Peyer's patch (tissue), 4 donors: ENCODE measurements at regions not wholly inside any gene's neighbourhood (a gene's known extent, or its start where the extent isn't known, plus 50 kb on each side); places are given as distances from the start of the nearest gene placed in this dataset.

Experiments
- DNase-seq, 3 donors: peaks; one replicate each; pipeline ENCODE4 v3.0.0-alpha.2; 2017 to 2019
- H3K27ac ChIP-seq, 4 donors: fragments of 200-600 bp; sonication (generic); one replicate each; pipeline ENCODE4 v1.5.1; 2016 to 2019
- H3K27me3 ChIP-seq, 2 donors: fragments of 200-600 bp; sonication (generic); one replicate each; pipeline ENCODE4 v1.5.1; 2019
- H3K36me3 ChIP-seq, 3 donors: fragments of 200-600 bp; sonication (generic); one replicate each; pipeline ENCODE4 v1.5.1; 2016 to 2019
- H3K4me1 ChIP-seq, 4 donors: fragments of 200-600 bp; sonication (generic); one replicate each; pipeline ENCODE4 v1.5.1; 2016 to 2019
- H3K4me3 ChIP-seq, 4 donors: fragments of 200-600 bp; sonication (generic); 1 replicate in 3 of 4; 2 replicates in 1 of 4; pipeline ENCODE4 v1.5.1; 2016 to 2019; ENCODE audit warnings: mild to moderate bottlenecking in 1 of 4
- H3K9me3 ChIP-seq, 4 donors: fragments of 200-600 bp; sonication (generic); one replicate each; pipeline ENCODE4 v1.5.1; 2016 to 2019; ENCODE audit warnings: mild to moderate bottlenecking in 1 of 4
- POLR2A ChIP-seq, 2 donors: fragments of 450-650 bp; IDR thresholded peaks; one replicate each; pipeline ENCODE4 v1.5.1; 2017; ENCODE audit warnings: antibody characterized with exemption in 2 of 2, mild to moderate bottlenecking in 2 of 2, moderate library complexity in 2 of 2
- TF ChIP-seq, protein P1 (sequence below), 6 experiments: fragments of 450-650 bp in 4 of 6; fragments of 200-600 bp in 2 of 6; sonication (generic) in 1 of 6; IDR thresholded peaks; one replicate each; pipeline ENCODE4 v1.5.1; 2017 to 2019; ENCODE audit warnings: antibody characterized with exemption in 6 of 6, mild to moderate bottlenecking in 3 of 6, moderate library complexity in 1 of 6

DNA sequence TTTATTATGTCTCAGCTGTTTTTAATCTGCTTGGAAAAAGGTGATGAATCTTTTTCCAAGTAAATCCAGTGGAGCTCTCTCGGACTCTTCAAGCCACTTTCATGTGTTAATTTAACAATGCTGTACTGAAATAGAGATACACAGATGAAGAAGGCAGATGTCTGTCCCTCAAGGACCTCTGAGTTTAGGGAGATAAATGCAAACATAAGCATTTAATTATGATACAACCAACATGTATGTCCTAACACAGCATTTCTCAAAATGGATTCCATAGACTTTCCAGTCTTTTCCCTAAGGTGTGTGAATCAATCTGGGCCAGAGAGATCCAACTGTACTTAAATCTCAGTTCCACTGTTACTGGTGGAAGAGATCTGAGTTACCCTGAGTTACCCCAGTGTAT lies 262.4 kb downstream of the RND3 start:
- DNase-seq: no peak
- no peaks in the 10 kb centered on the region for H3K4me1 ChIP-seq
- no peak overlapping the region for H3K4me3 ChIP-seq
- TF ChIP-seq POLR2A (IDR thresholded peaks at IDR 0.05): no peak
- TF ChIP-seq, protein P1, sequence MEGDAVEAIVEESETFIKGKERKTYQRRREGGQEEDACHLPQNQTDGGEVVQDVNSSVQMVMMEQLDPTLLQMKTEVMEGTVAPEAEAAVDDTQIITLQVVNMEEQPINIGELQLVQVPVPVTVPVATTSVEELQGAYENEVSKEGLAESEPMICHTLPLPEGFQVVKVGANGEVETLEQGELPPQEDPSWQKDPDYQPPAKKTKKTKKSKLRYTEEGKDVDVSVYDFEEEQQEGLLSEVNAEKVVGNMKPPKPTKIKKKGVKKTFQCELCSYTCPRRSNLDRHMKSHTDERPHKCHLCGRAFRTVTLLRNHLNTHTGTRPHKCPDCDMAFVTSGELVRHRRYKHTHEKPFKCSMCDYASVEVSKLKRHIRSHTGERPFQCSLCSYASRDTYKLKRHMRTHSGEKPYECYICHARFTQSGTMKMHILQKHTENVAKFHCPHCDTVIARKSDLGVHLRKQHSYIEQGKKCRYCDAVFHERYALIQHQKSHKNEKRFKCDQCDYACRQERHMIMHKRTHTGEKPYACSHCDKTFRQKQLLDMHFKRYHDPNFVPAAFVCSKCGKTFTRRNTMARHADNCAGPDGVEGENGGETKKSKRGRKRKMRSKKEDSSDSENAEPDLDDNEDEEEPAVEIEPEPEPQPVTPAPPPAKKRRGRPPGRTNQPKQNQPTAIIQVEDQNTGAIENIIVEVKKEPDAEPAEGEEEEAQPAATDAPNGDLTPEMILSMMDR (IDR thresholded peaks at IDR 0.05): no peak
- no peaks in the 10 kb centered on the region for H3K36me3 ChIP-seq
- H3K27ac ChIP-seq: no peak overlapping the region
- H3K27me3 ChIP-seq: no peaks in the 10 kb centered on the region
- H3K9me3 ChIP-seq: no peaks in the 10 kb centered on the region

DNA sequence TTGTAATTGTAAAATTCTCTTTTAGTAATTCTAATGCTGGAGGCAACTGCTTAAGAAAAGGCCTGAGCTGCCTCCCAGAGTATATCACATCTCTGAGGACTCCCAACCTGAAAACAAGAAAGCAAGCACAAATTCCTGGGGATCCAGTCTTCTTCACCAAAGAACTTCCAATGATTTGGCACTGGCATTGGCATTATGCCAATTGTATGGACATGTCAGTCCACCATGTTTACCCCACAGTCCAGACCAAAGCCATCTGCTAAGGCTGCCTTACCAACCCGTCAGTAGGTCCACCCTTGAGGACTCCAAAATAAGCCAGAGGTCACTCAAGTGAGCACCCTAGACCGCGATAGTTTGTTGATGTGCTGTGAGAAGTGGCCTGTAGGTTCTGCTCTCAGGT lies 263.1 kb downstream of the RND3 start:
- no peaks in the 10 kb centered on the region for H3K27me3 ChIP-seq
- DNase-seq: no peak
- no peaks in the 10 kb centered on the region for H3K4me1 ChIP-seq
- no peak overlapping the region for H3K27ac ChIP-seq
- H3K4me3 ChIP-seq: no peak overlapping the region
- no peaks in the 10 kb centered on the region for H3K9me3 ChIP-seq
- no peaks in the 10 kb centered on the region for H3K36me3 ChIP-seq
- no peak for TF ChIP-seq POLR2A (IDR thresholded peaks at IDR 0.05)
- TF ChIP-seq, protein P1 (IDR thresholded peaks at IDR 0.05): no peak

DNA sequence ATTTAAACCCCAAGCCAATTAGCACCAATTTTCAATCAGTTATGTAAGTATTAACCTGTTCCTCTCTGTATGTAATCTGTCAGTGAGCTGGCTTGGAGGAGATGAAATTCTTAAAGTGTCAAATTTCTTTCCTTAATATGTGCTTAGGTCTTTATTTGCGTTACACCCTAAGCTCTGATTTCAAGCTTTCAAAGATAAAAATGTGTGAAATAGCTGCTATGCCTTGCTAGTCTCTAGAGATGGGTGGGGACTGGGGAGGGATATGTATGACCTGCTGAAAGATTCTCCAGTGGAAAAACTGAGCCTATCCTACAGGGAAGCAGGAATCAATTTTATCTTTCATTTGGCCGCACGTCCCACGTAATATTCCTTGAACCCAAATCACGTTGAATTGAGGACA lies 264.5 kb downstream of the RND3 start:
- no peaks in the 10 kb centered on the region for H3K27me3 ChIP-seq
- no peak overlapping the region for H3K4me3 ChIP-seq
- no peak for DNase-seq
- no peak overlapping the region for H3K27ac ChIP-seq
- TF ChIP-seq, protein P1 (IDR thresholded peaks at IDR 0.05): no peak
- no peak for TF ChIP-seq POLR2A (IDR thresholded peaks at IDR 0.05)
- no peaks in the 10 kb centered on the region for H3K36me3 ChIP-seq
- H3K4me1 ChIP-seq: no peaks in the 10 kb centered on the region
- H3K9me3 ChIP-seq: no peaks in the 10 kb centered on the region

- no peak for DNase-seq
- no peaks in the 10 kb centered on the region for H3K9me3 ChIP-seq
- no peak overlapping the region for H3K27ac ChIP-seq
- TF ChIP-seq, protein P1 (IDR thresholded peaks at IDR 0.05): no peak
- no peak for TF ChIP-seq POLR2A (IDR thresholded peaks at IDR 0.05)
- no peaks in the 10 kb centered on the region for H3K27me3 ChIP-seq
- H3K36me3 ChIP-seq: no peaks in the 10 kb centered on the region
- H3K4me1 ChIP-seq: no peaks in the 10 kb centered on the region
- no peak overlapping the region for H3K4me3 ChIP-seq
Observed at GRCh38 chr2:150222379-150222778, 265.1 kb downstream of the RND3 start.

DNA sequence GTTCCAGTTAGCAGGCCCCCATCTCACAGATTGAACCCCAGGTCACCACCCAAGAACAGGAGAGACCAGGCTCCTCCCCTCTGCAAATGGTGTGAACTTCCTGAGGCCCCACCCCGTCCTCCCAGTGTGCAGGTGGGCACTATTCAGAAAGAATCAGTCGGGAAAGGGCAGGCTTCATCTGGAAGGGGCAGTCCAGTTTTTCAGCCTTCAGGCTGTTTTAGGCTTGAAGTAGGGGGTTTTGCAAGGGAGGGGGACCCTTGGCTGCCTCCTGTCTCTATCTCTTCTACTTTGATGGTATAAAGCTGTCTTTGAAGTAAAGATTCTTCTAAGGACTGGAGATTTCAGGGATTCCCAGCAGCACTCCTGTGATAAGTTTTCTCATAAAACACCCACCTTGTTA lies 267.6 kb downstream of the RND3 start:
- no peak for TF ChIP-seq POLR2A (IDR thresholded peaks at IDR 0.05)
- TF ChIP-seq, protein P1 (IDR thresholded peaks at IDR 0.05): no peak
- Histone ChIP-seq H3K36me3 (no peaks in the 10 kb centered on the region), H3K4me3 (no peak overlapping the region), H3K27ac (no peak overlapping the region), H3K27me3 (no peaks in the 10 kb centered on the region), H3K9me3 (no peaks in the 10 kb centered on the region), H3K4me1 (peaks cover 0 to 3% (median 0%) of the 10 kb centered on the region in 4 donors)
- DNase-seq: no peak

GRCh38 chr2:150215041-150215440 lies 272.4 kb downstream of the RND3 start:
- Histone ChIP-seq H3K27me3 (no peaks in the 10 kb centered on the region), H3K36me3 (no peaks in the 10 kb centered on the region), H3K4me1 (peaks cover 0 to 4% (median 1%) of the 10 kb centered on the region in 4 donors), H3K9me3 (no peaks in the 10 kb centered on the region), H3K4me3 (no peak overlapping the region), H3K27ac (peak overlapping the region in 1 of 4 donors; percentile 4)
- no peak for DNase-seq
- TF ChIP-seq POLR2A (IDR thresholded peaks at IDR 0.05): no peak
- TF ChIP-seq, protein P1 (IDR thresholded peaks at IDR 0.05): no peak
